Kidney (tissue), 13 donors: ENCODE measurements at regions not wholly inside any gene's neighbourhood (a gene's known extent, or its start where the extent isn't known, plus 50 kb on each side); places are given as distances from the start of the nearest gene placed in this dataset.

Source experiments
- DNase-seq, 5 donors: peaks; one replicate each; pipeline ENCODE4 v3.0.0-alpha.2; 2013 to 2020
- FAIRE-seq: peaks from 2 replicates; lab custom pipeline; 2012; peaks lifted over from hg19 to GRCh38; lab: Jason Lieb, UNC
- H3K27ac ChIP-seq, 2 donors: one replicate each; pipeline ENCODE4 v1.7.0; 2013; ENCODE audit warnings: low read depth in 2 of 2, low read length in 2 of 2, inconsistent platforms in 1 of 2
- H3K27me3 ChIP-seq: one replicate; pipeline ENCODE4 v1.7.1; 2013; ENCODE audit warnings: low read length, inconsistent platforms; ENCODE audit not compliant: control insufficient read depth, insufficient read depth
- H3K36me3 ChIP-seq, 3 donors: one replicate each; pipeline versions ENCODE4 v1.7.0 to v1.7.1; 2013; ENCODE audit warnings: low read length in 3 of 3, control low read depth in 1 of 3, inconsistent platforms in 1 of 3; ENCODE audit not compliant: insufficient read depth in 3 of 3, control insufficient read depth in 2 of 3
- H3K4me1 ChIP-seq, 3 donors: one replicate each; pipeline versions ENCODE4 v1.7.0 to v1.7.1; 2013; ENCODE audit warnings: low read length in 3 of 3, inconsistent platforms in 1 of 3, low read depth in 1 of 3; ENCODE audit not compliant: control insufficient read depth in 2 of 3, insufficient read depth in 2 of 3
- H3K4me3 ChIP-seq, 3 donors: one replicate each; pipeline versions ENCODE4 v1.7.0 to v1.8.1; 2013; ENCODE audit warnings: low read length in 3 of 3, control low read depth in 1 of 3, inconsistent platforms in 1 of 3
- H3K9ac ChIP-seq, 3 donors: one replicate each; pipeline versions ENCODE4 v1.7.0 to v1.7.1; 2013; ENCODE audit warnings: low read length in 3 of 3, control low read depth in 1 of 3, inconsistent platforms in 1 of 3
- H3K9me3 ChIP-seq, 3 donors: one replicate each; pipeline versions ENCODE4 v1.7.0 to v1.7.1; 2013; ENCODE audit warnings: low read length in 3 of 3, control low read depth in 1 of 3, inconsistent platforms in 1 of 3; ENCODE audit not compliant: control insufficient read depth in 2 of 3, insufficient read depth in 1 of 3
- intact Hi-C: fragments of 100-400 bp; cut with DNase I; formaldehyde crosslinking; loops from one replicate; pipeline ENCODE4 v1.11.1; 2022
- TF ChIP-seq, protein P1 (sequence below): IDR thresholded peaks from 3 replicates; pipeline ENCODE4 v1.5.1; 2012; ENCODE audit warnings: mild to moderate bottlenecking, moderate library complexity, borderline replicate concordance; ENCODE audit not compliant: insufficient read depth; ENCODE audit errors: extremely low read depth
- donor health status: control.
- donor health status: control.
- donor health status: control.
- donor health status: control.
- donor health status: control.
- donor health status: DM: yes; HTN: yes; CAD: no.
- donor health status: Normal renal cell carcinoma (clear cell type).

DNA sequence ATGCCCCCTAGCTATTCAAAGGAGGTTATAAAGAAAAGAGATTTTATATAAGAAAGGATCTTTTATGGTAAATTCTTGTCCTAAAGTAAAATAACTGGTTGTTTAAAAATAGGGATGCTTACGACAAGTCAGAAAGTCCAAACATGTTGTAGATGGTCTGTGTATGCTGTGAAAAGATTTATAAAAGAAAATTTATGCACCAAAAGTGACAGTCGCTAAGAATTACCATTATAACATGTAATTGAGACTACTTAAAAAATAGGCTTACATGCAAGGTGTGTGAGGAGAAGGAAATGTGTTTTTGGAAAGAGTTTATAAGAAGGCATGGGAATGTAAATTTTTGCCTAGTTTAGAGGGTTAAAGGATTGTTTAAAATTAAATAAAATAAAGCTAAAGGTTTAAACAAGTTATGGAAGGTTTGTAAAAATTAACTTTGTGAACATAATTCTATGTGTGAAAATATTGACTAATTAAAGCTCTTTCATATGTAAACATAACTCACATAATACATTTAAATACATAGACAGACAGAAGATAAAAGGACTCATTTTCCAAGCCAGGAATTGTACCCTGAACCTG, 118.5 kb downstream of the LYZL1 start:
- no peak overlapping the region for H3K9ac ChIP-seq
- DNase-seq: no peak
- no peak overlapping the region for H3K4me3 ChIP-seq
- no peaks in the 10 kb centered on the region for H3K9me3 ChIP-seq
- H3K36me3 ChIP-seq: no peaks in the 10 kb centered on the region
- no peak for FAIRE-seq
- H3K27ac ChIP-seq: no peak overlapping the region
- TF ChIP-seq, protein P1, sequence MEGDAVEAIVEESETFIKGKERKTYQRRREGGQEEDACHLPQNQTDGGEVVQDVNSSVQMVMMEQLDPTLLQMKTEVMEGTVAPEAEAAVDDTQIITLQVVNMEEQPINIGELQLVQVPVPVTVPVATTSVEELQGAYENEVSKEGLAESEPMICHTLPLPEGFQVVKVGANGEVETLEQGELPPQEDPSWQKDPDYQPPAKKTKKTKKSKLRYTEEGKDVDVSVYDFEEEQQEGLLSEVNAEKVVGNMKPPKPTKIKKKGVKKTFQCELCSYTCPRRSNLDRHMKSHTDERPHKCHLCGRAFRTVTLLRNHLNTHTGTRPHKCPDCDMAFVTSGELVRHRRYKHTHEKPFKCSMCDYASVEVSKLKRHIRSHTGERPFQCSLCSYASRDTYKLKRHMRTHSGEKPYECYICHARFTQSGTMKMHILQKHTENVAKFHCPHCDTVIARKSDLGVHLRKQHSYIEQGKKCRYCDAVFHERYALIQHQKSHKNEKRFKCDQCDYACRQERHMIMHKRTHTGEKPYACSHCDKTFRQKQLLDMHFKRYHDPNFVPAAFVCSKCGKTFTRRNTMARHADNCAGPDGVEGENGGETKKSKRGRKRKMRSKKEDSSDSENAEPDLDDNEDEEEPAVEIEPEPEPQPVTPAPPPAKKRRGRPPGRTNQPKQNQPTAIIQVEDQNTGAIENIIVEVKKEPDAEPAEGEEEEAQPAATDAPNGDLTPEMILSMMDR: no peak
- no peaks in the 10 kb centered on the region for H3K27me3 ChIP-seq
- intact Hi-C loops: no loop called here
- H3K4me1 ChIP-seq: peaks cover 0 to 12% (median 0%) of the 10 kb centered on the region in 3 donors
